HG03064 (cell line): ENCODE measurements at regions not wholly inside any gene's neighbourhood (a gene's known extent, or its start where the extent isn't known, plus 50 kb on each side); places are given as distances from the start of the nearest gene placed in this dataset.
"Not testable (repeated sequence)": the region's sequence is repeated elsewhere in the genome, so short reads cannot be mapped to it uniquely, and the experiment has no call there.

Experiments
- ATAC-seq: cut with Tn5 transposase; IDR thresholded peaks from one replicate; pipeline ENCODE4 v1.9.1; 2021; ENCODE audit warnings: low read depth; ENCODE audit not compliant: unreplicated experiment

- no peak for ATAC-seq
Measured at GRCh38 chr4:45502471-45502870, 621.4 kb downstream of the GABRG1 start.

DNA sequence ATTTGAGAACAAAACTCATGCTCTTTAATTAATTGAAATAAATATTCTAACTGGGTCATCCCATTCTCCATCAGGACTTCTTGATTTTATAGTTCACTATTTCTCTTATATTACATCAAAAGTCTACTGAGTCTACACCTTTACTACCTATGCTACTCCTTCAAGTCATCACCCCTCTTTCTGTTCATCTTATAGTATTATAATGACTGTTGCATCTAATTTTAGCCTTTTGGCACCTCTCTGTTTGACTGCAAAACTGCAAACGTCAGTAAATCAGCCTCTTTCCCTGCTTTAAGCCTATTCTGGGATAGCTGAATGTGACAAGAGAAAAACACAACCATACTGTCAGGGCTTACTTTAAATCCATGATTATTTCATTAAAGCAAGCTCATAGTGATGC is 639.1 kb downstream of the GABRG1 start:
- ATAC-seq, result no peak

DNA sequence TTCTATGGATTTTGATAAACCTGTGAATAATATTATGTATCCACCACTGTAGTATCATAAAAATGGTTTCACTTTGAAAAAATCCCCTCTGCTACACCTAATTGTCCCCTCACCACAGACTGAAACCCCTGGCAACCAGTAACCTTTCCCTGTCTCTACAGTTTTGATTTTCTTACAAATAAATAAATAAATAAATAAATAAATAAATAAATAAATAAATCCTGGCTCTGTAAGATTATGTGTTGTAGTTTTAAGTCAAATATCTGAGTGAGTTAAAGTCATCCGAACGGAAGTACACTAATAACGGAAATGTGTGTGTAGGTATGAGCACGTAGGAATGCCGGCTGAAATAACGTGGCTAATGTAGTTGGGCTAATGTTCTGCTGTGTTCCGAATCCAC is 641.5 kb downstream of the GABRG1 start:
- ATAC-seq, result no peak

- ATAC-seq, result no peak
Measured at GRCh38 chr4:45477311-45477733, 646.5 kb downstream of the GABRG1 start.

GRCh38 chr4:45475548-45475947 is 648.3 kb downstream of the GABRG1 start:
- no peak for ATAC-seq

- no peak for ATAC-seq
Measured at GRCh38 chr4:45472490-45472889, 651.4 kb downstream of the GABRG1 start.

GRCh38 chr4:45471335-45471734 is 652.5 kb downstream of the GABRG1 start:
- ATAC-seq, result no peak

DNA sequence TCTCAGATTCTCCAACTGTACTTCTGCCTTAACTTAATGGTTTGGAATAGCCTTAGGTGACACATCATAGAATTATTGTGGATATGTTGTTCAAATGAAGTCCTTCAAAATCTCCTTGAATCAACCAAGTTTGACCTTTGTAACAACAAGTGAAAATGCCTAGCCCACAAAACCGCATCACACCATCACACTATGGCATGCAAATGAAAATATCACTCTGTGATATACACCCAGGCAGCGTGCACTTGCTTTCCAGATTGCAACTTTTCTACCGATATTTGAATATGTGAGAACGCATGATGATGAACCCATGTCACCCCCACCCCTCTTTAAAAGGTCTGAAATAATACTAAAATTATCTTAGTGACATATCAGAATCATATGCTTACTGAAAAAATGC is 656.7 kb downstream of the GABRG1 start:
- no peak for ATAC-seq

DNA sequence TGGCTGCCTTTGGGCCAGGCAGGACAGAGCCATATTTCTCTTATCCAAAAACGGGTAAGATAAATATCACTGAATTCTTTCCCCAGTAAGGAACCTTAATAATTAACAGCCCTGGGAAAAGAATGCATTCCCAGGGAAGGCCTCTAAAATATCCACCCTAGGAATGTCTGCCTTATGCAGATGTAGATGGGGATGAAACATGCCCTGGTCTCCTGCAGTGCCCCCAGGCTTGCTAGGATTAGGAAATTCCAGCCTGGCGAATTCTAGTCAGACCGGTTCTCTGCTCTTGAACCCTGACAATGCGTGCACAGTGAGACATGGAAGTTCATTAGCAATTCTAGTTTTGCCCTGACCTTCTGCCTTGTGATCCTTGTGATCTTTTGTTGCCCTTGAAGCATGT is 663.7 kb downstream of the GABRG1 start:
- not testable (repeated sequence) for ATAC-seq

- no peak for ATAC-seq
Measured at GRCh38 chr4:45455217-45455616, 668.6 kb downstream of the GABRG1 start.

DNA sequence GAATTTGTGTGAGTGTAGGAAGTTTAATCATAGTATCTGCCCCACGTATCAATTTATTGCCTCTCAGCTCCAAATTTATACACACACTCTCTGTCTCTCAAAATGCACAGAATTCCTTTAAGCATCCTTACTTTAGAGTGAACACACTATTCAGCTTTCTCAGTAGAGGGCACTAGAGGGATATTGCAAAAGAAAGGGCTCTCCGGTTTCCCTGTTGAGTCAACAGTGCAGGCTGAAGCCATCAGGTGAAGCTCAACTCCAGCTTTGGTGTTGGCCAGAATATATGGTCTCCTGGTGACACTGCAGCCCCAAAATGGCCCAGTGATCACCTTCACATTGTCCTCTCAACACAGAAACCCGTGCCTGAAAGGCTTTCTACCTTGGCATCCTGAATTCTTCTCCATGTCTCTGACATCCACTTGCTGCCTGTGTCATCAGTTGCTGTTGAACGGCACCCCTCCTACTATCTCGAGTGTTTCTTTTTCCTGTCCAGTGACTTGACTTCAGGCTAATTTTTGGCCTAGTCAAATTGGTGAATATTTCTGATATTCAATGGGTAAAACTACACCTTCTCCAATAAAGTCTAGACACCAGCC is 670.5 kb downstream of the GABRG1 start:
- ATAC-seq, result no peak

GRCh38 chr4:45442466-45442865 is 681.4 kb downstream of the GABRG1 start:
- ATAC-seq, result no peak

GRCh38 chr4:45438047-45438446 is 685.8 kb downstream of the GABRG1 start:
- ATAC-seq, result no peak

GRCh38 chr4:45437381-45437780 is 686.5 kb downstream of the GABRG1 start:
- no peak for ATAC-seq

- no peak for ATAC-seq
Measured at GRCh38 chr4:45425135-45425534, 698.7 kb downstream of the GABRG1 start.

- ATAC-seq, result no peak
Measured at GRCh38 chr4:45423896-45424295, 697.5 kb upstream of the GNPDA2 start.

- ATAC-seq, result not testable (repeated sequence)
Measured at GRCh38 chr4:45420091-45420674, 693.8 kb upstream of the GNPDA2 start.

DNA sequence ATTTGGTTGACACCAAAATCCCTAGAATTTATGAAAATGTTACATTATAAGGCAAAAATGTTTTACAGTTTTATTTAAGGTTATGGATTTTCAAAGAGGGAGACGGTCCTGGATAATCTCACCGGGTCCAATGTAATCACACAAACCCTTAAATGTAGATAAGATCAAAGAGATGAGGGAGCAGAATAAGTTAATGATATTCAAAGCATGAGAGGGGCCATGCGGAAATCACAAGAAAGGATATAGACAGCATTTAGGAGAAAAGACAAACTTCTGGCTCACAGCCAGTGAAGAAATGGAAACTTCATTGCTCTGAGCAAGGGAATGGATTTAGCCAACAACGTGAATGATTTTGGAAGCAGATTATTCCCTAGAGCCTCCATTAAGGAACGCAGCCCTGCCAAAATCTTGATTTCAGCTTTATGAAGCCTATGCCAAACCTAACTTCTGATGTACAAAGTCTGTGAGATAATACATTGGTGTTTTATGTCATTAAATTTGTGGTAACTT is 684.4 kb upstream of the GNPDA2 start:
- ATAC-seq, result no peak

DNA sequence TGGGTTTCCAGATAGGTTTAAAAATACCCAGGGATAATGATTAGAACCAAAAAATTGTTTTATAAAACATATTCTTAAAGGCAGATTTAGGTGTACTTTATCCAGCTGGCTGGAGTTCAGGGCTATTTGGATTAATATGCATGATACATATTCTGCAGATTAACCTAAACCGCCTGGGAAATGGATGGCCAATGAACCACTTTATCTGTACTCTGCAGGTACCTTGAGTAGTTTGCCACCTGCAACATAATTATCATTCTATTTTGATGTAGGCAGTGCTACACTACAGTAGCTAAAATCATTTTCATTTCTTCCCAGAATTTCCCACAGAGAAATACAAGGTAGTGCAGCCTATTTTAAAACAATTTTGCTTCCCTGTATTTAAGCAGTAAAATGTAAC is 683.2 kb upstream of the GNPDA2 start:
- no peak for ATAC-seq

- no peak for ATAC-seq
Measured at GRCh38 chr4:45408996-45409395, 682.6 kb upstream of the GNPDA2 start.

- ATAC-seq, result no peak
Measured at GRCh38 chr4:45399116-45399515, 672.8 kb upstream of the GNPDA2 start.

GRCh38 chr4:45385306-45385705 is 659.0 kb upstream of the GNPDA2 start:
- no peak for ATAC-seq
